Right atrium auricular region (tissue), 2 donors: ENCODE measurements at regions not wholly inside any gene's neighbourhood (a gene's known extent, or its start where the extent isn't known, plus 50 kb on each side); places are given as distances from the start of the nearest gene placed in this dataset.

Source experiments
- DNase-seq: peaks from one replicate; pipeline ENCODE4 v3.0.0-alpha.2; 2019; ENCODE audit warnings: low spot score
- H3K27ac ChIP-seq, 2 donors: fragments of 200-600 bp; sonication (generic); 1 replicate in 1 of 2; 2 replicates in 1 of 2; pipeline ENCODE4 v1.5.1; 2016 to 2019
- H3K27me3 ChIP-seq, 2 donors: fragments of 200-600 bp; sonication (generic); one replicate each; pipeline versions ENCODE4 v1.5.1 to v1.6.0; 2017 to 2019
- H3K36me3 ChIP-seq: fragments of 200-600 bp; sonication (generic); one replicate; pipeline ENCODE4 v1.5.1; 2016
- H3K4me1 ChIP-seq, 2 donors: fragments of 200-600 bp; sonication (generic); one replicate each; pipeline versions ENCODE4 v1.5.1 to v1.6.0; 2017 to 2019
- H3K4me3 ChIP-seq, 2 donors: fragments of 200-600 bp; sonication (generic); 1 replicate in 1 of 2; 2 replicates in 1 of 2; pipeline ENCODE4 v1.5.1; 2017 to 2019; ENCODE audit warnings: mild to moderate bottlenecking in 1 of 2, moderate library complexity in 1 of 2
- H3K9me3 ChIP-seq, 2 donors: fragments of 200-600 bp; sonication (generic); one replicate each; pipeline ENCODE4 v1.5.1; 2019
- TF ChIP-seq, protein P1 (sequence below), 2 donors: fragments of 200-600 bp; sonication (generic); IDR thresholded peaks; one replicate each; pipeline ENCODE4 v1.5.1; 2019; ENCODE audit warnings: antibody characterized with exemption in 2 of 2

DNA sequence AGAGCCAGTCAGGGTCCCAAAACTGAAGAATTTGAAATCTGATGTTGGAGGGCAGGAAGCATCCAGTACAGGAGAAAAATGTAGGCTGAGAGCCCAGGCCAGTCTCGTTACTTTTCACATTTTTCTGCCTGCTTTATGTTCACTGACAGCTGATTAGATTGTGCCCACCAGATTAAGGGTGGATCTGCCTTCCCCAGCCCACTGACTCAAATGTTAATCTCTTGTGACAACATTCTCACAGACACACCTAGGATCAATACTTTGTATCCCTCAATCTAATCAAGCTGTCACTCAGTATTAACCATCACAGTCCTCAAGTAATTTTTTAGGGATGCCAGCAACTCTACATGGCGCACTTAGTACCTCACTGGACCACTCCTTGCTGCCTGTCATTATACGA lies 1345.3 kb downstream of the FAM181B start:
- Histone ChIP-seq H3K9me3 (peaks cover 0 to 13% of the 10 kb centered on the region in 2 donors), H3K36me3 (no peaks in the 10 kb centered on the region), H3K4me3 (no peak overlapping the region), H3K27ac (no peak overlapping the region), H3K4me1 (no peaks in the 10 kb centered on the region), H3K27me3 (no peaks in the 10 kb centered on the region)
- DNase-seq, result no peak
- TF ChIP-seq, protein P1, sequence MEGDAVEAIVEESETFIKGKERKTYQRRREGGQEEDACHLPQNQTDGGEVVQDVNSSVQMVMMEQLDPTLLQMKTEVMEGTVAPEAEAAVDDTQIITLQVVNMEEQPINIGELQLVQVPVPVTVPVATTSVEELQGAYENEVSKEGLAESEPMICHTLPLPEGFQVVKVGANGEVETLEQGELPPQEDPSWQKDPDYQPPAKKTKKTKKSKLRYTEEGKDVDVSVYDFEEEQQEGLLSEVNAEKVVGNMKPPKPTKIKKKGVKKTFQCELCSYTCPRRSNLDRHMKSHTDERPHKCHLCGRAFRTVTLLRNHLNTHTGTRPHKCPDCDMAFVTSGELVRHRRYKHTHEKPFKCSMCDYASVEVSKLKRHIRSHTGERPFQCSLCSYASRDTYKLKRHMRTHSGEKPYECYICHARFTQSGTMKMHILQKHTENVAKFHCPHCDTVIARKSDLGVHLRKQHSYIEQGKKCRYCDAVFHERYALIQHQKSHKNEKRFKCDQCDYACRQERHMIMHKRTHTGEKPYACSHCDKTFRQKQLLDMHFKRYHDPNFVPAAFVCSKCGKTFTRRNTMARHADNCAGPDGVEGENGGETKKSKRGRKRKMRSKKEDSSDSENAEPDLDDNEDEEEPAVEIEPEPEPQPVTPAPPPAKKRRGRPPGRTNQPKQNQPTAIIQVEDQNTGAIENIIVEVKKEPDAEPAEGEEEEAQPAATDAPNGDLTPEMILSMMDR (IDR thresholded peaks at IDR 0.05), result no peak

DNA sequence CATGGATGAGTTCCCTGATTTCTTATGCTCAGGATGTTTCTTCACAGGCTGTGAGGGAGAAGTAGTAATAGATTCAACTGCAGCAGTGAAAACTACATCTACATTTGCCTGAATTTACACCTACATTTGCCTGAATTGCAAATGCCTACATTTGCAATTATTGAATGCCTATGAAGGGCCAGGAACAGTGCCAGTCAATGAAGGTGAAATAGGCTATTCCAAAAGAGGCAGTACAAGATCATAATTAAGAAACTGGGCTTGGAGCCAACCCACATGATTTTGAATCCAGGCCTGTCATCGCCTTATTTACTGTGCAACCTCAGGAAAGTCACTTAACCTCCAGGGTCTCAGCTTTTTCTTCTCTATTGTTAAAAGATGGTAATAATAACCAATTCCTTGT lies 1353.3 kb downstream of the FAM181B start:
- TF ChIP-seq, protein P1 (IDR thresholded peaks at IDR 0.05), result no peak
- H3K9me3 ChIP-seq, result peaks cover 0 to 13% of the 10 kb centered on the region in 2 donors
- H3K27me3 ChIP-seq, result peaks cover 0 to 2% of the 10 kb centered on the region in 2 donors

DNA sequence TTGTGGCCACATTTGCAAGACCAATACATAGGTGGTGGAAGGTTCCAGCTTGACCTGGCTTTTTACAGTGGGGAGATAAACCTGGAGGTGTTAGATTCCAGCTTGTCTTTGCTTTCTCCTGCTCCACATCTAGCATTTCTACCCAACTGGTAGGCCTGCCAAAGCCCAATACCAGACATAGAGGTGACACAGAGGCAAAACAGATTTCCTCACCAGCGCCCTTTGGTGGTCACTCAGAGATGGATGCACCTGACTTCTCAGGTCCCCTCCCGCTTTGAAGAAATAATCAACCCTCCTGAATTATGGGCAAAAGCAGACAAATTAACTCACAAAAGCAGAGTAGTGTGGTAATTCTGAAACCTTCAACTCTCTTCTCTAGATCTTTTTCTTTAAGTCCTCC lies 1356.2 kb downstream of the FAM181B start:
- peaks cover 0 to 5% of the 10 kb centered on the region in 2 donors for H3K9me3 ChIP-seq
- no peaks in the 10 kb centered on the region for H3K36me3 ChIP-seq
- H3K27me3 ChIP-seq, result peaks cover 0 to 2% of the 10 kb centered on the region in 2 donors
- no peak overlapping the region for H3K4me3 ChIP-seq
- no peak overlapping the region for H3K27ac ChIP-seq
- TF ChIP-seq, protein P1 (IDR thresholded peaks at IDR 0.05), result no peak
- DNase-seq, result no peak
- H3K4me1 ChIP-seq, result no peaks in the 10 kb centered on the region

More for the DNA sequence above, 1353.3 kb downstream of the FAM181B start:
- Histone ChIP-seq H3K27ac (no peak overlapping the region), H3K36me3 (no peaks in the 10 kb centered on the region), H3K4me1 (no peaks in the 10 kb centered on the region), H3K4me3 (no peak overlapping the region)
- no peak for DNase-seq

DNA sequence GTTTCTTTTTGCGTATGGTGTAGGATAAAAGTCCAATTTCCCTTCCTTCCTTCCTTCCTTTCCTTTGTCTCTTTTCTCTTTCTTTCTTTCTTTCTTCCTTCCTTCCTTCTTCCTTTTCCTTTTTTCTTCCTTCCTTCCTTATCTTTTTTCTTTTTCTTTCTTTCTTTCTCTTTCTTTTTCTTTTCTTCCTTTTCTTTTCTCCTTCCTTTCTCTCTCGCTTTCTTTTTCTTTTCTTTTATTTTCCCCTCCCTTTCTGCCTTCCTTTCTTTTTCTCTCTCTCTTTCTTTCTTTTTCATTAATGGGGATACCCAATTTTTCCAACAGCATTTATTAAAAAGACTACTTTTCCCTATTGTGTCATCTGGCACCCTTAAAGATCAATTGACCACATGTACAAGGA lies 1359.7 kb downstream of the FAM181B start:
- Histone ChIP-seq H3K27me3 (no peaks in the 10 kb centered on the region), H3K27ac (no peak overlapping the region), H3K9me3 (peaks cover 0 to 5% of the 10 kb centered on the region in 2 donors), H3K4me3 (no peak overlapping the region), H3K4me1 (no peaks in the 10 kb centered on the region), H3K36me3 (no peaks in the 10 kb centered on the region)
- DNase-seq, result no peak
- TF ChIP-seq, protein P1 (IDR thresholded peaks at IDR 0.05), result no peak

DNA sequence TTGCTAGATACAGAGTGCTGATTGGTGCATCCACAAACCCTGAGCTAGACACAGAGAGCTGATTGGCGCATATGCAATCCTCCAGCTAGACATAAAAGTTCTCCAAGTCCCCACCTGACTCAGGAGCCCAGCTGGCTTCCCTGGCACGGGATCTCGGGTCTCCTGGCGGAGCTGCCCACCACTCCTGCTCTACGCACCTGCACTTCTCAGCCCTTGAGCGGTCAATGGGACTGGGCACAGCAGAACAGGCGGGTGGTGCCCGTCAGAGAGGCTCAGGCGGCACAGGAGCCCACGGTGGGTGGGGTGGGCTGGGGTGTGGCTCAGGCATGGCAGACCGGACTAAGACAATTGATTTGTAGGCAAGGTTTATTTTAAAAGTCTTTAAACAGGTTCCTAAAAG lies 1365.5 kb downstream of the FAM181B start:
- Histone ChIP-seq H3K4me3 (no peak overlapping the region), H3K4me1 (no peaks in the 10 kb centered on the region), H3K9me3 (peaks cover 0 to 3% of the 10 kb centered on the region in 2 donors), H3K27ac (no peak overlapping the region), H3K27me3 (no peaks in the 10 kb centered on the region), H3K36me3 (no peaks in the 10 kb centered on the region)
- TF ChIP-seq, protein P1 (IDR thresholded peaks at IDR 0.05), result no peak
- no peak for DNase-seq

DNA sequence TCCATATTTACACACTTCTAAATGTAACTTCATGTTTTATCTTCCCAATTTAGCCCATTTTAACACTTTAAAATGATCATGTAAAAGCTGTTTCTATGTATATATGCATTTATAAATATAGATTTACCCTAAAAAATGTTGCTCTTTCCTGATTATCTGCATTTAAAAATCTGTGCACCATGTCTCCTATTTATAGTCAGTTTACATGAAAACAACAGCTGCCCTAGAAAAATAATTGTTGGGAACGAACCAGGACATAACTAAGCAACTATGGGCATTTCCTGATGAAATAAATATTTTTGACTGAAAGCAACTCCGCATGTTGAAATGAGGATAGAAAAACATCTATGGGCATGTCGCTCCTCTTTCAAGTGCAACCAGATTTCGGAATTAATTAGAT lies 1368.2 kb downstream of the FAM181B start:
- no peaks in the 10 kb centered on the region for H3K9me3 ChIP-seq
- no peaks in the 10 kb centered on the region for H3K4me1 ChIP-seq
- no peak for DNase-seq
- no peak overlapping the region for H3K27ac ChIP-seq
- no peak overlapping the region for H3K4me3 ChIP-seq
- TF ChIP-seq, protein P1 (IDR thresholded peaks at IDR 0.05), result no peak
- H3K36me3 ChIP-seq, result no peaks in the 10 kb centered on the region
- no peaks in the 10 kb centered on the region for H3K27me3 ChIP-seq
